Kidney glomerular epithelial cell (primary cell): ENCODE measurements at regions not wholly inside any gene's neighbourhood (a gene's known extent, or its start where the extent isn't known, plus 50 kb on each side); places are given as distances from the start of the nearest gene placed in this dataset.

ENCODE experiments used
- DNase-seq: peaks from one replicate; lab custom pipeline; 2025; lab: John Stamatoyannopoulos, UW

DNA sequence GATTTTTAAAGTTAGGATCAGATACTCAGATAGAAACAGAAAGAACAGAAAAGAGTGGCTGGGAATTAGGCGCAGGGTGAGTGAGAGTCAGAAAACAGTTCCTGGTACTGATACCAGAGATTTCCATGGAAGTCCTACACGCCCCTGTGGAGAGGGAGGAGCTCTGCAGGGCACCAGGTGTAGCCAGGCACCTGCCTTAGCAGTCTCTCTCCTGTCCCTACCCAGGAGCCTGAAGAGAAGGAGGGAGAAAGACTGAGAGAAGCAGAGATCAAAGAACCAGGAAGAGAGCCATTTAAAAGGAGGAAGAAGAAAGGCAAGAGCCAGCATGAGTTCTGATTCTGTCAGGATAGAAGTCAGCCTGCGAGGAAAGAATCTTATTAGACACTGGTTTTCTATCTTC lies 65.0 kb downstream of the CBLN1 start:
- DNase-seq, result no peak

- DNase-seq, result no peak
Measured at GRCh38 chr16:49213594-49213993, 68.0 kb downstream of the CBLN1 start.

- DNase-seq, result no peak
Measured at GRCh38 chr16:49204191-49204590, 77.4 kb downstream of the CBLN1 start.

- DNase-seq, result no peak
Measured at GRCh38 chr16:49203361-49203760, 78.3 kb downstream of the CBLN1 start.

DNA sequence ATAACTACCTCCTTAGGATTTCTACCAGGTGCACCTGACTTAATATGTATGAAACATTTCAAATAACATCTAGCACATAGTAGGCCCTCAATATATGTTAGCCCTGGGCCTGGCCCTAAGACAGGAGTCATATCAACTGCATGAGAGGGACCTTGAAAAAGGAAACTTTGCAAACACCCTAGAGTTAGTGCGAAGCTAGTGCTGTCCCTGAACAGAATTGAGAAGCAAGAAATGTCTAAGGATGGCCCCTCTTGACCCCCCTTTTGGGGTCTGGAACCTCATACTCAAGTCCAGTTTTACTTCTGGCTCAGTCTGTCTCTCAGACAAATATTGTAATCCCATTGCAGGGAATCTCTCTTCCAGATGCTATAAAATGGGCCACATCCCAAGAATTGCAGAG lies 80.5 kb downstream of the CBLN1 start:
- no peak for DNase-seq

GRCh38 chr16:49200223-49200820 lies 81.3 kb downstream of the CBLN1 start:
- no peak for DNase-seq

DNA sequence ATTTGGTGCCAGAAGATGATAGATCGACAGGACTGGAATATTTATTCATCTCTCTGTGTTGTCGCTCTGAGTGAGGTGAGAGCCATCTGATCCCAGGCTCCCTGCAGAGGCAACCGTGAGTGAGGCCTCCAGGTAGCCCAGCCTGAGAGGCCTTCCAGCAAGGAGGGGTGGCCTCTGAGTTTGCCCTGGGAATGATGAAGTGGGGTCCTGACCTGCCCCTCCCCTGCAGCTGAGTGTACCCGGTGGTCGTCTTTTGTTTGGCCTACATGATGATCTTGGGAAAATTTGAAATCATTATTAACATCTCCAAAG lies 86.4 kb downstream of the CBLN1 start:
- DNase-seq, result no peak

DNA sequence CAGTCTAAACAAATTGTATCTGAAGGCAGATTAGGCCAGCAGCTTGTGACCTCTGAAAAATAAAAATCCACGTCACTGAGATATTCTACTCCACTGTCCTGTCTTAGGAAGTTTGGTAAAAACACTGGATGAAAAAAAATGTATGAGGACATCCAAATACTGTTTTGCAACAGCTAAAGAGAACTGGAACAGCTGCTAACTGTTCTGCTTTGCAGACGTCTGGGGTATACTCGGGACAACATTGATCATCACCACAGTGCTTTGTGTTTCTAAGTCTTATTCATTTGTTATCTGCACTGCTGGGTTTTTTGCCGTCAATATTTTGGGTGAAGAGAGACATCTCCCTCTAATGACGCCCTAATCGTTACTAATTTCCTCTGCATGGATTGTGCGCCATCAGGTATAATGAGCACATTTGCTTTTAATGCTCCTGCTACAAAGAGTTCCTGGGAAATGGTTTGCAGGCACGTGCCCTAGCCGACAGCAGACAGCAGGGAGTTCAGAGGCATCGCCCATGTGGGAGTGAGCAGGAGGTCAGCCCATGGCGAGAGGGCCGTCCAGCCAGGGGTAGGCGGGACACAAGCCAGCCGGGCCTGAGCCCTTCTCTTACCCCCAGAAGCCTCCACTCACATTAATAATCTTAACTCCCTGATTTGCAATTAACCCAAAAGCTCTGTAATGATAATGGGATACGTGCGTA lies 87.0 kb downstream of the CBLN1 start:
- DNase-seq, result no peak

GRCh38 chr16:49193596-49193995 lies 88.0 kb downstream of the CBLN1 start:
- DNase-seq, result no peak

DNA sequence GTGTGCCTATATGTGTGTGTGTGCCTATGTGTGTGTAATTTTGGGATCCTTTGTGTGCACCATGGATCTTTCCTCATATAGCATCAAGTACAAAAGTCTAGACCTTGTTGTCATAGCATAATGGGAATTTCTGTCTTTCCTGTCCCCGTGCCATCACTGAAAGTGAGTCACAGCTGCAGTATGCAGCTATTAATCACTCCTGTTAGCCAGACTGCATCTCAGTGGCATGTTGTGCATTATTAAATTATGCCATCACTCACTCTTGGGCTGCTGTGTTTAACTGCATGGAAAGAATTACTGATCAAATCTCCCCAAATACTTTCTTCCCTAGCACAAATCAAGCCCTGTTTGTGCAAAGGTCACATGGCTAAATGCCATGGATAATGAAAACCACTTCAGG lies 92.4 kb downstream of the CBLN1 start:
- peak; percentile 4 for DNase-seq

DNA sequence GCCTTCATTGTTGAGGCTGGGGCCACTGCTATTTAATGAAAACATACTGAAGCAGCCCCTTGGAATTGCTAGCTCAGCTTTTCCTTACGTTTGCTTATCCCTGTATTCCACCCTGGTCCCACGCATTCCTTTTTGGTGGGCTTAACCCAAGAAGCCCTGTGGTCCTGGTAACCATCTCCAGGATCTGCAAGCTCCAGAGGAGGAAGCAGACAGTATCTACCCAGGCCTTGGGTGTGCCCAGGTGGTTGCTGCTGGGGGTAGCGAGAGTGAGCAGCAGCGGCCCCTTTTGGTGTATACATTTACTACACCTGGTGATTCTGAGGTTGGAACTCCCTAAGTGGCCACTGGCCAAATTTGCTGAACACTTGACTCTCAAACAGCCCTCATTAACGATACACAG lies 97.7 kb downstream of the CBLN1 start:
- DNase-seq, result peak; percentile 21

DNA sequence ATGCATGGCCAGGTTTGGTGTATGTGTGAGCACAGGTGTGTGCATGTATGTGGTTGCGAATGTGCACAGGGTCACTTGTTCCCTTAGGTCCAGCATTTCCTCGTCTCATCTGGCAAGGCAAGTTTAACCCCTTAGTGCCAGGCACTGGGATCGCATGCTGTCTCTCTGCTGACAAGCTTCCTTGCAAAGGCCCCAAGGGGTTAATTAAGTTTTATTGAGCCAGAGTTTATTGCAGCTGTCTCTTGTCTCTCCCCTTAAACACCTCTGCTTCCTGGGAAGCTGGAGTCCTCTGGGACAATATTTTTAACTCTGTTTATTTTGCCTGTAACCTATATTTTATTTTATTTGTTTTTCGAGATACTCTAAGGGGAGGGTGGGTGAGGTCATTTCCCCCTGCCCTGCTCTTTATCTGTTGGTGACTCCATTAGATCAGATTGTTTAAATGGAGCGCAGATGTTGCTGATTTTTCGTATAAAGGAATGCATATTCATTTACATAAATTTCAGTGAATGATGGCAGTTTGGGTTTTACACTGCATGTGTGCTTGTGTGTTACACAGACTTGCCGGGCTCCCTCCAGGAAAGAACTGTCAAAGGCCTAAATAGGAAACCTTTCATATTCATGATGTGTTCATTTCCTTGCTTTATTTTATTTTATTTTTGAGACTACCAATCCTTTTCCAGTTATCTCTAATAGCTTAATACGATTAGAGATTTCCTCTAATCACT lies 99.7 kb downstream of the CBLN1 start:
- no peak for DNase-seq

GRCh38 chr16:49179714-49180330 lies 101.8 kb downstream of the CBLN1 start:
- DNase-seq, result no peak

- DNase-seq, result no peak
Measured at GRCh38 chr16:49168126-49168525, 113.5 kb downstream of the CBLN1 start.

GRCh38 chr16:49165025-49165424 lies 116.6 kb downstream of the CBLN1 start:
- no peak for DNase-seq

- no peak for DNase-seq
Measured at GRCh38 chr16:49161191-49161590, 120.4 kb downstream of the CBLN1 start.

DNA sequence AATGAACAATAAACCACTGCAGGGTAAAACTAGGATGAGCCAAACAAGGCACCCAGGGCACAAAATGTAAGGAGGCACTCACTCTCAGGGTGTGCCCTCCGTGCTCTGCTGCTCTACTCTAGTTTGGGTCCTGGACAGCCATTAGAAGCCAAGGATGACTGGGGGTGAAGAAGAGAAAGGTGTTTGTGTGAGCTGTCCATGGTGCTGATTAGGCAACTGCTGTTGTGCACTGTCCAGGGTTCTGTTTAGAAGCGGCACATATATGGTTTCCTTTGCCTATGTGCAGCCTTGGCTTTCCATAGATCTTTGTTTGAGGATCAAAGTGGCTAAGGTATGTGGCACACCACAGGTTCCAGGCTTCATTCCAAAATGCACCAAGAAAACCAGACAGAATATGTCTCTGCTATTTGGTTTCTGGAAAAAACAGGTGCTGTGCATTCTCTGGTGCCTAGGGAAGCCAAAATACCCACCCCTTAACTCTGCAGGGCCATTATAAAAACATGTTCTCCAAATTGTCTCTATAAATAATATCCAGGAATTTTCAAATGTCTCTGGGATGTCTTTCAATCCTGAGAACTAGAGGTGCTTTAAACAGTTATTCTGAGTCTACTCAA lies 123.5 kb downstream of the CBLN1 start:
- peak; percentile 24 for DNase-seq

DNA sequence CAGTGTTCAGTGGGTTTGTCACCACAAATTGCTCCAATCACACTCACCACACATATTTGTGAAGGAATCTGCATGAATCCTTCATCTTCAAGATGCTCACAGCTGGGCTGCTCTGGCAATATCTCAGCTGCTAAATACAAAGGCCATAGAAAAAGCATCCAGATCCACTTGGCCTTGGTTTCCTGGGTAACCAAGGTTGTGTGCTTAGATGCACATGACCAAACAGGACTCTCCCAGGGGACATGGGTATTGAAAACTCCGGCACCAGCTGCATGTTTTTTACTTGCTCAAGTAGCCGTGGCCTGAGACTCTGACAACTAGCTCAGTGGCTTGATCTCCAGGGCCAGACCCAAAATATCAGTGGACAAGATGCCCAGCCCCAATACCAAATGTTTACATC lies 131.3 kb downstream of the CBLN1 start:
- no peak for DNase-seq

DNA sequence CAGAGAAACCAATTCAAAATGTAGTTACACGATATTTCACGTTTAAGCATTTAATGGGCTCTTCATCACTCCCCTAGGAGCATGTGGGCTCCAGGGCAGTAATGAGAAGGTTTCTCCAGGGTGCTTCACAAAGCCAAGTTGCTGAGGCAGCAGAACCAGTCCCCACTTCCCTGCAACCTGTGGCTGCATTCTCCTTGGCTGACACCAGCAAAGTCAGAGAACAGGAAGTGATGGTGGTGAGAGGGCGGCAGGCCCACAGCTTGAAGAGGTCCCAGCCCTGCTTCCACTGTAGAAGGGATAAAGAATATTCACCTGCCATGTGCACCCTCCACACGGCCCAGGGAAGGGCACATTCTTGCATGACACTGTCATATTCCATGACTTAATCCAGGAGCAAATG lies 133.2 kb downstream of the CBLN1 start:
- no peak for DNase-seq

DNA sequence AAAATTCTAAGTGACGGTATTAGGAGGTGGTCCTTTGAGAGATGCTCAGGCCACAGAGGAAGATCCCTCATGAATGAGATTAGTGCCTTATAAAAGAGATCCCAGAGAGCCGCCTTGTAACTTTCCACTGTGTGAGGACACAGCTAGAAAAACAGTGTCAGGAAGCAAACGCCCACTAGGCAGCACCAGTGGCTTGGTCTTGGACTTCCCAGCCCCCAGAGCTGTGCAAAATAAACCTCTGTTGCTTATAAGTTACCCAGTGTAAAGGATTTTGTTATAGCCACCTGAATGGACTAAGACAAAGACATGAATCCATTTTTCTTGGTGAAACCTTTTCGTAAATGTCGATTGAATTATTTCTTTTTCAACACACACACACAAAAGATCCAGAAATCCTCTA lies 141.0 kb downstream of the CBLN1 start:
- DNase-seq, result no peak

GRCh38 chr16:49130397-49130796 lies 151.2 kb downstream of the CBLN1 start:
- no peak for DNase-seq

- DNase-seq, result no peak
Measured at GRCh38 chr16:49129935-49130334, 151.7 kb downstream of the CBLN1 start.

- DNase-seq, result no peak
Measured at GRCh38 chr16:49128740-49129139, 152.9 kb downstream of the CBLN1 start.
